Neural cell (in vitro differentiated cells): ENCODE measurements at regions not wholly inside any gene's neighbourhood (a gene's known extent, or its start where the extent isn't known, plus 50 kb on each side); places are given as distances from the start of the nearest gene placed in this dataset.

Source experiments
- H2AFZ ChIP-seq: fragments of 200-600, 300-800 bp; sonication (generic), shearing (Covaris generic); 2 replicates; pipeline ENCODE4 v1.6.0; 2014; ENCODE audit warnings: low read depth, mild to moderate bottlenecking, antibody characterized with exemption, low read length, moderate library complexity
- H3F3A ChIP-seq: fragments of 200-600 bp; shearing (Covaris generic); 2 replicates; pipeline ENCODE4 v1.6.1; 2016; ENCODE audit warnings: mild to moderate bottlenecking, moderate library complexity, mixed read lengths, antibody characterized with exemption, low read length; ENCODE audit not compliant: insufficient read depth, poor library complexity, severe bottlenecking
- H3K27ac ChIP-seq: fragments of 200-600, 300-800 bp; sonication (generic), shearing (Covaris generic); 2 replicates; pipeline ENCODE4 v1.5.1; 2014; ENCODE audit warnings: mild to moderate bottlenecking, low read length, moderate library complexity
- H3K27me3 ChIP-seq: fragments of 300-800, 200-600 bp; sonication (generic), shearing (Covaris generic); 2 replicates; pipeline ENCODE4 v1.6.0; 2014; ENCODE audit warnings: mild to moderate bottlenecking, low read depth, low read length, moderate library complexity; ENCODE audit not compliant: insufficient read depth
- H3K36me3 ChIP-seq: fragments of 300-800, 200-600 bp; sonication (generic), shearing (Covaris generic); 2 replicates; pipeline ENCODE4 v1.5.1; 2014; ENCODE audit warnings: mild to moderate bottlenecking, antibody characterized with exemption, low read length, moderate library complexity; ENCODE audit not compliant: insufficient read depth
- H3K4me2 ChIP-seq: fragments of 300-800, 200-600 bp; sonication (generic), shearing (Covaris generic); 2 replicates; pipeline ENCODE4 v1.6.0; 2014; ENCODE audit warnings: mild to moderate bottlenecking, low read length
- H3K4me3 ChIP-seq: fragments of 300-800, 200-600 bp; sonication (generic), shearing (Covaris generic); 2 replicates; pipeline ENCODE4 v1.5.1; 2014; ENCODE audit warnings: mild to moderate bottlenecking, low read length, moderate library complexity
- H3K79me2 ChIP-seq: fragments of 200-600 bp; shearing (Covaris generic); replicated peaks from 2 replicates; pipeline ENCODE4 v1.6.0; 2014; ENCODE audit warnings: mild to moderate bottlenecking, low read length, moderate library complexity; ENCODE audit not compliant: insufficient read depth
- H3K9ac ChIP-seq: fragments of 300-800, 200-600 bp; sonication (generic), shearing (Covaris generic); 2 replicates; pipeline ENCODE4 v1.6.1; 2016; ENCODE audit warnings: mild to moderate bottlenecking, low read length, mixed read lengths
- H3K9me2 ChIP-seq: fragments of 200-600 bp; shearing (Covaris generic); 2 replicates; pipeline ENCODE4 v1.6.1; 2016; ENCODE audit warnings: mild to moderate bottlenecking, low read length, mixed read lengths; ENCODE audit not compliant: insufficient read depth
- H3K9me3 ChIP-seq: fragments of 200-600, 300-800 bp; sonication (generic), shearing (Covaris generic); 2 replicates; pipeline ENCODE4 v1.6.1; 2016; ENCODE audit warnings: mild to moderate bottlenecking, mixed run types, low read length, moderate library complexity, mixed read lengths
- H4K20me1 ChIP-seq: fragments of 200-600 bp; shearing (Covaris generic); 2 replicates; pipeline ENCODE4 v1.6.1; 2016; ENCODE audit warnings: mild to moderate bottlenecking, mixed run types; ENCODE audit not compliant: insufficient read depth
- CTCF ChIP-seq: fragments of 450-650 bp; IDR thresholded peaks from 2 replicates; pipeline ENCODE4 v1.5.1; 2014; ENCODE audit warnings: antibody characterized with exemption, mild to moderate bottlenecking, moderate library complexity; ENCODE audit not compliant: poor library complexity, severe bottlenecking
- EP300 ChIP-seq: fragments of 450-650 bp; conservative IDR thresholded peaks from 2 replicates; pipeline ENCODE4 v1.6.1; 2014; ENCODE audit warnings: antibody characterized with exemption, mild to moderate bottlenecking, moderate library complexity; ENCODE audit not compliant: poor library complexity, severe bottlenecking
- EZH2 ChIP-seq: fragments of 200-600, 300-800 bp; shearing (Covaris generic), sonication (generic); IDR thresholded peaks from 2 replicates; pipeline ENCODE4 v1.6.1; 2014; ENCODE audit warnings: antibody characterized with exemption, low read length, borderline replicate concordance, mild to moderate bottlenecking; ENCODE audit not compliant: insufficient read depth, poor library complexity, severe bottlenecking
- MXI1 ChIP-seq: fragments of 450-650 bp; conservative IDR thresholded peaks from 2 replicates; pipeline ENCODE4 v1.6.1; 2014; ENCODE audit warnings: antibody characterized with exemption, mild to moderate bottlenecking; ENCODE audit not compliant: poor library complexity, severe bottlenecking
- POLR2AphosphoS5 ChIP-seq: IDR thresholded peaks from 2 replicates; pipeline ENCODE4 v1.6.1; 2012
- RAD21 ChIP-seq: fragments of 450-650 bp; conservative IDR thresholded peaks from 2 replicates; pipeline ENCODE4 v1.6.1; 2014; ENCODE audit warnings: antibody characterized with exemption, mild to moderate bottlenecking, moderate library complexity
- SMC3 ChIP-seq: fragments of 450-650 bp; conservative IDR thresholded peaks from 2 replicates; pipeline ENCODE4 v1.6.1; 2014; ENCODE audit warnings: antibody characterized with exemption, mild to moderate bottlenecking, moderate library complexity; ENCODE audit not compliant: poor library complexity
- TAF1 ChIP-seq: IDR thresholded peaks from 2 replicates; pipeline ENCODE4 v1.6.1; 2012; ENCODE audit warnings: low read depth
- TF ChIP-seq, protein P1 (sequence below): IDR thresholded peaks from 2 replicates; pipeline ENCODE4 v1.6.1; 2012; ENCODE audit warnings: borderline replicate concordance

GRCh38 chr1:222979561-222979960 lies 163.5 kb downstream of the TLR5 start:
- TF ChIP-seq CTCF (no peak), EP300 (no peak), RAD21 (no peak), SMC3 (no peak), TAF1 (no peak), EZH2 (no peak), MXI1 (no peak), POLR2AphosphoS5 (no peak)
- TF ChIP-seq, protein P1, sequence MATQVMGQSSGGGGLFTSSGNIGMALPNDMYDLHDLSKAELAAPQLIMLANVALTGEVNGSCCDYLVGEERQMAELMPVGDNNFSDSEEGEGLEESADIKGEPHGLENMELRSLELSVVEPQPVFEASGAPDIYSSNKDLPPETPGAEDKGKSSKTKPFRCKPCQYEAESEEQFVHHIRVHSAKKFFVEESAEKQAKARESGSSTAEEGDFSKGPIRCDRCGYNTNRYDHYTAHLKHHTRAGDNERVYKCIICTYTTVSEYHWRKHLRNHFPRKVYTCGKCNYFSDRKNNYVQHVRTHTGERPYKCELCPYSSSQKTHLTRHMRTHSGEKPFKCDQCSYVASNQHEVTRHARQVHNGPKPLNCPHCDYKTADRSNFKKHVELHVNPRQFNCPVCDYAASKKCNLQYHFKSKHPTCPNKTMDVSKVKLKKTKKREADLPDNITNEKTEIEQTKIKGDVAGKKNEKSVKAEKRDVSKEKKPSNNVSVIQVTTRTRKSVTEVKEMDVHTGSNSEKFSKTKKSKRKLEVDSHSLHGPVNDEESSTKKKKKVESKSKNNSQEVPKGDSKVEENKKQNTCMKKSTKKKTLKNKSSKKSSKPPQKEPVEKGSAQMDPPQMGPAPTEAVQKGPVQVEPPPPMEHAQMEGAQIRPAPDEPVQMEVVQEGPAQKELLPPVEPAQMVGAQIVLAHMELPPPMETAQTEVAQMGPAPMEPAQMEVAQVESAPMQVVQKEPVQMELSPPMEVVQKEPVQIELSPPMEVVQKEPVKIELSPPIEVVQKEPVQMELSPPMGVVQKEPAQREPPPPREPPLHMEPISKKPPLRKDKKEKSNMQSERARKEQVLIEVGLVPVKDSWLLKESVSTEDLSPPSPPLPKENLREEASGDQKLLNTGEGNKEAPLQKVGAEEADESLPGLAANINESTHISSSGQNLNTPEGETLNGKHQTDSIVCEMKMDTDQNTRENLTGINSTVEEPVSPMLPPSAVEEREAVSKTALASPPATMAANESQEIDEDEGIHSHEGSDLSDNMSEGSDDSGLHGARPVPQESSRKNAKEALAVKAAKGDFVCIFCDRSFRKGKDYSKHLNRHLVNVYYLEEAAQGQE, result no peak
- Histone ChIP-seq H3K4me2 (no peak overlapping the region), H3K9me2 (no peaks in the 10 kb centered on the region), H4K20me1 (no peaks in the 10 kb centered on the region), H3F3A (no peaks in the 10 kb centered on the region), H3K36me3 (no peaks in the 10 kb centered on the region), H3K27ac (no peak overlapping the region), H3K9ac (no peak overlapping the region), H3K27me3 (no peaks in the 10 kb centered on the region), H3K9me3 (no peaks in the 10 kb centered on the region), H2AFZ (no peak overlapping the region), H3K79me2 (no peaks in the 10 kb centered on the region), H3K4me3 (no peak overlapping the region)

DNA sequence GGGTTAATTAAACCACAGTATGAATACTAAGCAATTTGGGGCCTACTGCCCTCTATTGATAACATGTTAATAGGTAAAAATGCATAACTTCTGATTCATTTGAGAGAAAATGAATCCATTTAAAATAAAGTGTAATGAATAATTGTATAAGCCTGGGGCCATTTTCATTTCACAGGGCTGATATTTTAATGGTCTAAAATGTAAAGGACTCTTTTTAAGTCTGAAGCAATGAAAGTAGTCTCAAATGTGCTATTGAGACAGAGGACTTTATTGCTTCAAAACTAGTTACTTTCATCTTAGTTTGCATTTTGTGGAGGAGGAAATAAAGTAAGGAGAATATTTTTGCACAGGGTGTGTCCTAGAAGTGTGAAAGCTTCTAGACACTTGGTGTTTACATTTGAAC lies 155.4 kb downstream of the TLR5 start:
- H3F3A ChIP-seq, result no peaks in the 10 kb centered on the region
- no peaks in the 10 kb centered on the region for H3K36me3 ChIP-seq
- H3K9me2 ChIP-seq, result no peaks in the 10 kb centered on the region
- no peaks in the 10 kb centered on the region for H3K9me3 ChIP-seq
- no peaks in the 10 kb centered on the region for H3K27me3 ChIP-seq
- H2AFZ ChIP-seq, result no peak overlapping the region
- no peaks in the 10 kb centered on the region for H4K20me1 ChIP-seq
- TF ChIP-seq TAF1 (no peak), EP300 (no peak), POLR2AphosphoS5 (no peak), CTCF (no peak), MXI1 (no peak), EZH2 (no peak), SMC3 (no peak), RAD21 (no peak)
- TF ChIP-seq, protein P1, result no peak
- H3K4me2 ChIP-seq, result no peak overlapping the region
- H3K79me2 ChIP-seq, result no peaks in the 10 kb centered on the region
- no peak overlapping the region for H3K27ac ChIP-seq
- no peak overlapping the region for H3K9ac ChIP-seq
- H3K4me3 ChIP-seq, result no peak overlapping the region
